Ureter (tissue), 1 donor: ENCODE measurements at regions not wholly inside any gene's neighbourhood (a gene's known extent, or its start where the extent isn't known, plus 50 kb on each side); places are given as distances from the start of the nearest gene placed in this dataset.

Experiments used
- DNase-seq: peaks from one replicate; pipeline ENCODE4 v3.0.0-alpha.2; 2020; ENCODE audit warnings: low spot score
- donor health status: DM: yes; HTN: yes; CAD: no.

- no peak for DNase-seq
Measured at GRCh38 chr13:82374719-82375118, 1507.6 kb downstream of the SLITRK1 start.

GRCh38 chr13:82370316-82370715 lies 1512.0 kb downstream of the SLITRK1 start:
- no peak for DNase-seq

- DNase-seq, result no peak
Measured at GRCh38 chr13:82364525-82364924, 1517.7 kb downstream of the SLITRK1 start.

GRCh38 chr13:82358284-82358683 lies 1524.0 kb downstream of the SLITRK1 start:
- DNase-seq, result no peak

- no peak for DNase-seq
Measured at GRCh38 chr13:82356667-82357410, 1525.4 kb downstream of the SLITRK1 start.

GRCh38 chr13:82344867-82345266 lies 1537.4 kb downstream of the SLITRK1 start:
- DNase-seq, result no peak

GRCh38 chr13:82341116-82341515 lies 1541.2 kb downstream of the SLITRK1 start:
- DNase-seq, result no peak

- DNase-seq, result no peak
Measured at GRCh38 chr13:82330499-82330898, 1551.8 kb downstream of the SLITRK1 start.

- no peak for DNase-seq
Measured at GRCh38 chr13:82323101-82323500, 1559.2 kb downstream of the SLITRK1 start.

- DNase-seq, result no peak
Measured at GRCh38 chr13:82305588-82305987, 1576.7 kb downstream of the SLITRK1 start.

GRCh38 chr13:82298106-82298505 lies 1584.2 kb downstream of the SLITRK1 start:
- no peak for DNase-seq

GRCh38 chr13:82294226-82294625 lies 1588.0 kb downstream of the SLITRK1 start:
- no peak for DNase-seq

- no peak for DNase-seq
Measured at GRCh38 chr13:82292334-82292733, 1589.9 kb downstream of the SLITRK1 start.

- no peak for DNase-seq
Measured at GRCh38 chr13:82291852-82292251, 1590.4 kb downstream of the SLITRK1 start.

GRCh38 chr13:82275644-82276043 lies 1606.6 kb downstream of the SLITRK1 start:
- no peak for DNase-seq

- DNase-seq, result no peak
Measured at GRCh38 chr13:82259284-82259683, 1623.0 kb downstream of the SLITRK1 start.

- DNase-seq, result no peak
Measured at GRCh38 chr13:82257790-82258507, 1624.3 kb downstream of the SLITRK1 start.

GRCh38 chr13:82248762-82249161 lies 1633.5 kb downstream of the SLITRK1 start:
- no peak for DNase-seq

- DNase-seq, result no peak
Measured at GRCh38 chr13:82245860-82246259, 1636.4 kb downstream of the SLITRK1 start.

- no peak for DNase-seq
Measured at GRCh38 chr13:82224806-82225205, 1657.5 kb downstream of the SLITRK1 start.

- no peak for DNase-seq
Measured at GRCh38 chr13:82221621-82222020, 1660.7 kb downstream of the SLITRK1 start.

- no peak for DNase-seq
Measured at GRCh38 chr13:82220641-82221040, 1661.6 kb downstream of the SLITRK1 start.

GRCh38 chr13:82216165-82216564 lies 1666.1 kb downstream of the SLITRK1 start:
- no peak for DNase-seq
